HG02973 (cell line): ENCODE measurements at regions not wholly inside any gene's neighbourhood (a gene's known extent, or its start where the extent isn't known, plus 50 kb on each side); places are given as distances from the start of the nearest gene placed in this dataset.
"Not testable (repeated sequence)": the region's sequence is repeated elsewhere in the genome, so short reads cannot be mapped to it uniquely, and the experiment has no call there.

ENCODE experiments used
- ATAC-seq: cut with Tn5 transposase; IDR thresholded peaks from one replicate; pipeline ENCODE4 v1.9.1; 2021; ENCODE audit warnings: moderate library complexity; ENCODE audit not compliant: unreplicated experiment

- no peak for ATAC-seq
Measured at GRCh38 chr3:22856811-22857210, 346.3 kb upstream of the UBE2E2 start.

GRCh38 chr3:22858486-22858885 is 344.6 kb upstream of the UBE2E2 start:
- ATAC-seq: no peak

- ATAC-seq: no peak
Measured at GRCh38 chr3:22859618-22860017, 343.5 kb upstream of the UBE2E2 start.

GRCh38 chr3:22861426-22861825 is 341.7 kb upstream of the UBE2E2 start:
- ATAC-seq: no peak

- no peak for ATAC-seq
Measured at GRCh38 chr3:22862111-22862510, 341.0 kb upstream of the UBE2E2 start.

GRCh38 chr3:22882834-22883233 is 320.3 kb upstream of the UBE2E2 start:
- not testable (repeated sequence) for ATAC-seq

GRCh38 chr3:22885039-22885438 is 318.1 kb upstream of the UBE2E2 start:
- no peak for ATAC-seq

- ATAC-seq: no peak
Measured at GRCh38 chr3:22885574-22886341, 317.4 kb upstream of the UBE2E2 start.

- ATAC-seq: no peak
Measured at GRCh38 chr3:22886439-22887068, 316.6 kb upstream of the UBE2E2 start.

- no peak for ATAC-seq
Measured at GRCh38 chr3:22887664-22888291, 315.3 kb upstream of the UBE2E2 start.

GRCh38 chr3:22893101-22893500 is 310.0 kb upstream of the UBE2E2 start:
- no peak for ATAC-seq

GRCh38 chr3:22893644-22894325 is 309.3 kb upstream of the UBE2E2 start:
- ATAC-seq: no peak

- no peak for ATAC-seq
Measured at GRCh38 chr3:22894865-22895264, 308.3 kb upstream of the UBE2E2 start.

- no peak for ATAC-seq
Measured at GRCh38 chr3:22895671-22896070, 307.5 kb upstream of the UBE2E2 start.

- ATAC-seq: no peak
Measured at GRCh38 chr3:22898558-22898957, 304.6 kb upstream of the UBE2E2 start.

GRCh38 chr3:22899441-22899840 is 303.7 kb upstream of the UBE2E2 start:
- no peak for ATAC-seq

- no peak for ATAC-seq
Measured at GRCh38 chr3:22900296-22900695, 302.8 kb upstream of the UBE2E2 start.

- ATAC-seq: no peak
Measured at GRCh38 chr3:22901684-22902083, 301.4 kb upstream of the UBE2E2 start.

- ATAC-seq: no peak
Measured at GRCh38 chr3:22907161-22907780, 295.9 kb upstream of the UBE2E2 start.

- no peak for ATAC-seq
Measured at GRCh38 chr3:22907796-22908195, 295.3 kb upstream of the UBE2E2 start.

GRCh38 chr3:22908989-22909507 is 294.1 kb upstream of the UBE2E2 start:
- ATAC-seq: no peak
